Activated T-cell treated with anti-CD3 and anti-CD28 coated beads for 48 hours (primary cell): ENCODE measurements at regions not wholly inside any gene's neighbourhood (a gene's known extent, or its start where the extent isn't known, plus 50 kb on each side); places are given as distances from the start of the nearest gene placed in this dataset.
"Not testable (repeated sequence)": the region's sequence is repeated elsewhere in the genome, so short reads cannot be mapped to it uniquely, and the experiment has no call there.

Experiments
- DNase-seq: peaks from one replicate; pipeline ENCODE4 v3.0.0-alpha.2; 2020; ENCODE audit warnings: low read depth

- DNase-seq = no peak
Observed at GRCh38 chr17:72175787-72176515, 55.1 kb downstream of the SOX9 start.

- DNase-seq = no peak
Observed at GRCh38 chr17:72176516-72176851, 55.7 kb downstream of the SOX9 start.

- DNase-seq = no peak
Observed at GRCh38 chr17:72176951-72177660, 56.3 kb downstream of the SOX9 start.

- DNase-seq = no peak
Observed at GRCh38 chr17:72177738-72178137, 56.9 kb downstream of the SOX9 start.

GRCh38 chr17:72182371-72182873 lies 61.6 kb downstream of the SOX9 start:
- DNase-seq = no peak

- DNase-seq = no peak
Observed at GRCh38 chr17:72183194-72183685, 62.4 kb downstream of the SOX9 start.

GRCh38 chr17:72184805-72185204 lies 64.0 kb downstream of the SOX9 start:
- no peak for DNase-seq

- no peak for DNase-seq
Observed at GRCh38 chr17:72185564-72185963, 64.7 kb downstream of the SOX9 start.

GRCh38 chr17:72187556-72187955 lies 66.7 kb downstream of the SOX9 start:
- DNase-seq = no peak

GRCh38 chr17:72188801-72189200 lies 68.0 kb downstream of the SOX9 start:
- DNase-seq = no peak

- no peak for DNase-seq
Observed at GRCh38 chr17:72189768-72190593, 69.2 kb downstream of the SOX9 start.

- DNase-seq = no peak
Observed at GRCh38 chr17:72191356-72191755, 70.5 kb downstream of the SOX9 start.

- DNase-seq = no peak
Observed at GRCh38 chr17:72191921-72192799, 71.3 kb downstream of the SOX9 start.

- DNase-seq = no peak
Observed at GRCh38 chr17:72192800-72193192, 72.0 kb downstream of the SOX9 start.

- no peak for DNase-seq
Observed at GRCh38 chr17:72193391-72194106, 72.7 kb downstream of the SOX9 start.

GRCh38 chr17:72194107-72194440 lies 73.3 kb downstream of the SOX9 start:
- DNase-seq = not testable (repeated sequence)

GRCh38 chr17:72199256-72199655 lies 78.4 kb downstream of the SOX9 start:
- no peak for DNase-seq

- no peak for DNase-seq
Observed at GRCh38 chr17:72204742-72205141, 83.9 kb downstream of the SOX9 start.

- no peak for DNase-seq
Observed at GRCh38 chr17:72205357-72205756, 84.5 kb downstream of the SOX9 start.

GRCh38 chr17:72205822-72206221 lies 85.0 kb downstream of the SOX9 start:
- no peak for DNase-seq

GRCh38 chr17:72206376-72206775 lies 85.6 kb downstream of the SOX9 start:
- DNase-seq = no peak
